HG03571 (cell line): ENCODE measurements at regions not wholly inside any gene's neighbourhood (a gene's known extent, or its start where the extent isn't known, plus 50 kb on each side); places are given as distances from the start of the nearest gene placed in this dataset.

Experiments used
- ATAC-seq: cut with Tn5 transposase; IDR thresholded peaks from one replicate; pipeline ENCODE4 v1.9.1; 2021; ENCODE audit not compliant: unreplicated experiment

DNA sequence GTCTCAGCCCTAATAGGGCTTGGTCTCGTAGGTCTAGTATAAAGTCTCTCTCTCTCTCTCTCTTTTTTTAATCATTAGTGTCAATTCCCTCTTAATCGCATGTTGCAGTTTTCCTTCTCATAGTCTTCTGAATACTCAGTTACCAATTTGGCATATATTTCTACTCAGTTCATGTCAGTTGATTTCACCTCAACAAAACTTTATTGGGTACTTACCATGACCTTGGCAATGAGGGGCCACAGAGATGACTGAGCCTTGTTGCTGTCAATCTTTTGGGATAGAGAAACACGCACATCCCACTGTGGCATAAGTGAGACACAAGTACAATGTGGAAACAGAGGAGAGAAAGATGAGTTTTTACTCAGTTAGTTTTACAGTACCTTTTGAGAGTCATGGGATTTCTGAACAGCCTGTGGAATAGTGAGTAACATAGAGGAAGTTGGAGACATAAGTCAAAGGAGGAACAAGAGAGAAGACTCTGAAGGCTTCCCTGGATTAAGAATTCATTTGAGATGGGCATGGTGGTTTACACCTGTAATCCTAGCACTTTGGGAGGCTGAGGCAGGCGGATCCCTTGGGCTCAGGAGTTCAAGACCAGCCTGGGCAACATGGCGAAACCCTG is 150.2 kb upstream of the CBLB start:
- ATAC-seq, result no peak

DNA sequence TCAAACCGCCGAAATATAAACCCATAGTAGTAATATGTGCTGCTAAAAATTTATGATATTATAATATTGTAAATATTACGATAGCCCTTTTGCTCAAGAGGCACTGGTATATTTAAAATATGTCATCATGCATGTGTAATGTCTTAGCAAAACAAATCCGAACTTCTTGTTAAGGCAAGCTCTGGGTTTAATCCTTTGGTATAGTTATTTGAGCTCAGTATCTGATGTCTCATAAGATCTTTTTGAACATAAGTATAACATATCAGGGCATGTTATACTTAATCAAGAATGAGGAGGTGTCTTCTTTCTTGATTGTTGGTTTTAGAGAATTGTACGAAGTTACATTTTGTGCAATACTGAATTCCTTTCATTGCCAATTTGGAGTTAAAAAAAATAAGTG is 154.1 kb upstream of the CBLB start:
- no peak for ATAC-seq

DNA sequence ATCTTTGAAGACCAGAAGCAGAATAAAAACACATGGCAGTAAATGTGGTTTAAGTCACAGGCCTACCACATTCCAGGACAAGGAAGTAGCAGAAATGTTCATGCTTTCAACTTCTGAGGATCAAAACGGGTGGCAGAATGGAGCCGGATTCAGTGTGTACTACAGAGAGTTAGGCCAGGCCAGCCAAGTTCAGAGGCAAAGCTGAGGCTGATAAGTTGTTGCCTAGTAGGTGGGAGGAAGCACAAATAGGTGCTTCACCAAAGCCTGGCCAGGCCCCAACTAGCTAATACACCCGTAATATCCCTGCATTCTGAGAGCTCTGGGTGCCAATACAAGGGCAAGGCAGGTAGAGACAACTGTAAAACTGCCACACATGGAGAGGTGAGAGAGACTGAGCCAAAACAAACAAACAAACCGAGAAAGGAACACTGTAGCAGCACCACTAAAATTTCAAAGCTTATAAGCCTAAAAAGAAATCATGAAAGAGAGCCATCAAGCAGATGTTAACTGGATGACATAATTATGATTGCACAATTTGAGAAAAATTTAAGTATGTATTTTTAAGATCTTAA is 156.4 kb upstream of the CBLB start:
- ATAC-seq, result no peak

DNA sequence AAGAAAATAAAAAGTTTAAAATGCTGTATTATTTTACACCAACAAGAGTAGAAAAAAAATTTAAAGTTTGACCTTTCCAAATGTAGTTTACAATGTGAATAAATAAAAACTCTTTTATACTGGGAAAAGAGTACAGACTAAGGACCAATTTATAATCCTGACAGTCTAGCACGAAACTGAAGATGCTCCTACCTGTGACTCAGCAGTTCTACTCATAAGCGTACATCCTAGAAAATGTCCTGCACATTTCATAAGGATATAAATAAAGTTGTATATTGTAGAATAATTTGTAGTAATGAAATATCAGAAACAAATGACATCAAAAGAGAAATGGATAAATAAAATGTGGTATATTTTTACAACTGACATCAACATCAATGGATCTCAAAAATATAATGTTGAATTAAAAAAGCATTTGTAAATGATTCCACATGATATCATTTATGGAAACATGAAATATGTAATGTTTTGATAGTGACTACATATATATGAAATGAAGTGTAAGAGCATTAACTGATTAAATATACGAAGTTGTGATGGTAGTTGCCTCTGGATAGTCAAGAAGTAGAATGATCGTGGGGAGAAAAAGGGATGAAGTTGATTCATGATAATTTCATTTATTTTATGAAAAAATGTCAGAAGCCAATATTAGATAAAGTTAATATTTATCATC is 161.3 kb upstream of the CBLB start:
- no peak for ATAC-seq

DNA sequence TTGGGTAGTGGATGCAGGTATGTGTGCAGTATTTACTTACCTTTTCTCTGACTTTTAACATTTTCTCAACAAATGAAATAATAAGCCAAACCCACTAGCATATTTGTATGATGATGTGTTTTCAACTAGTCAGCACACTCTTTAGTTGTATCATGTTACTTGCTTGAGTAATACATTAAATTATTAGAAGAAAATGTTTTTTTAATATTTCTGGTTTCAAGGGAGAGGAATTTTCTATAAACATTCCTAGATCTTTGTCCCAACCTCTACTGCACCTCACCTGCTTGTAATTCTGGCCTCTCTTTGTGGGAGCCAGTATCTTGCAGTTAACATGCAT is 161.8 kb upstream of the CBLB start:
- no peak for ATAC-seq

DNA sequence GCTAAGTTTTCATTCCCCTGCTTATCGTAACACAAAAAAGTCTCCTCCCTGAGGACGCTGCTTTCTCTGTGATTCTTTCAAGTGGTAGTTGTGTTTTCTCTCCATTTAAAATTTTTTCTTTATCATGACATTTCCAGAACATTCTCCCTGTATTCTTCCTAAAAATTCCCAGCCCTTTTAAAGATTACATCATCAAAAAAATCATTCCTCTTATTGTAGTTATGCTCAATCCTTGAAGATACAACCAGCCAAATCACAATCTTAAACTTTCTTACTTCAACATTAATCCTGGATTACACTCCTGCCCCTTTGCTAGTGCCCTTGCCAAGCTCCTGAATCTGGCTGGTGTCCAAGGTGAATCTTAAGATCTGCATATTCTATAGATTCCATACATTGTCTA is 163.7 kb upstream of the CBLB start:
- no peak for ATAC-seq

DNA sequence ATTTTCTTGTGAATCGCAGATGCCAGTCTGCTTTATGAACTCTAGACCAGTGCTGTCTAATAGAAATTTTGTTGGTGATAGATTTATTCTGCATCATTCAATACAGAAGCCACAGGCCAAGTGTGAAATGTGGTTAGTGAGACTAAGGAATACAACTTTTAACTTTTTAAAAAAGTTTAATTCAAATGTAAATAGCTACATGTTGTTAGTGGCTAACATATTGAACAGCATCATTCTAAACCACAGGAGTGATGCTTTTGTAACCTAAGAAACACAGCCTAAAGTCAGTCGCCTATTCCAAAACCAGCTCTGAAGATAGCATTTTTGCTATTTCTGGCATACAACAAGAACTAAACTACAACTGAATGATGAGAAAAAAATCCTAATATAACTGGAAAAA is 164.8 kb upstream of the CBLB start:
- ATAC-seq, result no peak

GRCh38 chr3:106034313-106034712 is 165.5 kb upstream of the CBLB start:
- no peak for ATAC-seq

DNA sequence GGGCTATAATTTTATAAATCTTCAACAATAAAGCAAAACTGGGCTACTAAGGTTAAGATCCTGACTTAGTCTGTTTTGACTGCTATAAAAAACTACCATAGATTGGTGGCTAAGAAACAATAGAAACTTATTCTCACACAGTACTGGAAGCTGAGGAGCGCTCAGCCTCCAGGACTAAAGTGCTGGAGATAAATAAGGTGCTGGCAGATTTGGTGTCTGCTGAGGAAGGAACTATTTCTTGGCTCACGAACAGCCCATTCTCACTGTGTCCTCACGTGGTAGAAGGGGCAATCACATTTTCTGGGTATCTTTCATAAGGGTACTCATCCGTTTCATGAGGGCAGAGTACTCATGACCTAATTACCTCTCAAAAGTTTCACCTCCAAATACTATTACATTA is 166.8 kb upstream of the CBLB start:
- no peak for ATAC-seq

DNA sequence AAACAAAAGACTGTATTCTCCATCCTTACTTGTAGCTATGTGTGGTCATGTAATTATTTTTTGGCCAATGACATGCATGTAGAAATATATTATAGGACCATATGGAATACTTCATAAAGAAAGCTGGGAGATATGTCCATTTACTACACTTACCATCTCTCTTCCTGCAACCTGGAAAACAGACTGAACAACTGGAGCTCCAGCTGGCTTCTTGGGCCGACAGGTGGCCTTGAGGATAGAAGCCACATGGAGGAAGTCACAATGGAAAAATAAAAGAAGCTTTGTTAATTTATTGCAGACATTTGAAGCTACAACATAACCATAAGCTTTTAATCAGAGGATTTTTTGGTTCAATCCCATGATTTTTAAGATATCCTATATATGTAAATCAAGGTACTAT is 167.9 kb upstream of the CBLB start:
- no peak for ATAC-seq

- no peak for ATAC-seq
Measured at GRCh38 chr3:106047221-106047620, 178.4 kb upstream of the CBLB start.

GRCh38 chr3:106048946-106049481 is 180.2 kb upstream of the CBLB start:
- no peak for ATAC-seq

- no peak for ATAC-seq
Measured at GRCh38 chr3:106049821-106050220, 181.0 kb upstream of the CBLB start.

DNA sequence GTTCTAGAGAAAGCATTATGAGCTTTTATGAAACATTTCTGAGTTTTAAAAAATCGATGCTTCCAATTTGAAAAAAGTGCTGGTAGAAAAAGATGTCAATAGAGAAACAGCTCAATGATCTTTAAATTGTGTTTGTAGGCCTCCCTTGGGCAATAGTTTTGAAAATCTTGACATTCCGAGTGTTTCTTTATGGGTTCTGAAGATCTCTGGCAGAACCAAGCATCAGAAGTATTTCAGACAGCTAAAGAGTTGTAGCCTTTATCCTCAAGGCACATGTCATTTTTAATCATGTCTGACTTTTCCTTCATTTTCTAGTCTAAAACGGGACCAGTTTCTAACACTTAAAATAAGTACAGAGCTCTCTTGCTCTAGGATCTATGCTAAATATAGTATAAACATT is 188.1 kb upstream of the CBLB start:
- ATAC-seq, result no peak

- ATAC-seq, result no peak
Measured at GRCh38 chr3:106058475-106058874, 189.7 kb upstream of the CBLB start.

DNA sequence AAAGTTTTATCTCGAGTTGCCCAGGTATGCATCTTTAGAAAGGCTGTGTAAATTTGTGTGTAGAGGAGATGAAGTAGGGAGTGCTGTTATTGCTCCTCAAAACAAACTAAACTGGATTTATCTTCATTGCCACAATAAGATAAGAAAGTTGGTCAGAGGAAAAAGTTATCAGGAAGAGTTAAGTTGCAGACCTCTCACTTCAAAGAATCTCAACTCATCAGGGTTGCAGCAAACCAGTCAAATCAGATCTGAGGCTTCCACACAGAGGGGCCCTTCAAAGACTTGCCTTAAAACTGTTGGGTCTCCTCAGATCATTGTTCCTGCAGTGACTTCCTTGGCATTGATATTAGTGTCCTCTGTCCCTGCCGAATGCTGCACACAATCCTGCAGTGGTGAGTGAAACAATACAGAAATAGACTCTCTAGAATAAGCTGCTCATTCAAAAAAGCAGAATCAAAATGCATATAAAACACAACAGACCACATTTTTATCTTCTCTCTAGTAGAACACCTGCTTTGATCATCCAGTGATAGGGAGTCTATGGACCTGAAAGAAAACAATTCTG is 191.2 kb upstream of the CBLB start:
- no peak for ATAC-seq

GRCh38 chr3:106063909-106064308 is 195.1 kb upstream of the CBLB start:
- ATAC-seq, result no peak

DNA sequence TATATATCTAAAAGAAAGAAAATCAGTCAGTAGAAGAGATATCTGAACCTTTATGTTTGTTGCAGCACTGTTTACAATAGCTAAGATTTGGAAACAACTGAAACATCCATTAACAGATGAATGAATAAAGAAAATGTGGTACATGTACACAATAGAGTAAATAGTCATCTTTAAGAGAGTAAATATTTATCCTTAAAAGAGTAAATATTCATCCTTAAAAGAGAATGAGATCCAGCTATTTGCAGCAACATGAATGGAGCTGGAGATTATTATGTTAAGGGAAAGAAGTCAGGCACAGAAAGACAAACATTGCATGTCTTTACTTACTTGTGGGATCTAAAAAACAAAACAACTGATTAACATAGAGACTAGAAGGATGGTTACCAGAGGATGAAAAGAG is 197.0 kb upstream of the CBLB start:
- ATAC-seq, result no peak

DNA sequence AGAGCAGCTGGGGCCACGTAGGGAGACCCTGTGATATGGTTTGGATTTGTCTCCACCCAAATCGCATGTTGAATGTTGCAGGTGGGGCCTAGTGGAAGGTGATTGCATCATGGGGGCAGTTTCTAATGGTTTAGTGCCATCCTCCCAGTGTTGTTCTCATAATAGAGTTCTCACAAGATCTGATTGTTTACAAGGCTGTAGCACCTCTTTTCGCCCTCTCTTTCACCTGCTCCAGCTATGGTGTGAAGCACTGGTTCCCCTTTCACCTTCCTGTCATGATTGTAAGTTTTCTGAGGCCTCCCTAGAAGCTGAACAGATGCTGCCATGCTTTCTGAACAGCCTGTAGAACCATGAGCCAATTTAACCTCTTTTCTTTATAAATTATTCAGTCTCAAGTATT is 198.9 kb upstream of the CBLB start:
- ATAC-seq, result no peak

DNA sequence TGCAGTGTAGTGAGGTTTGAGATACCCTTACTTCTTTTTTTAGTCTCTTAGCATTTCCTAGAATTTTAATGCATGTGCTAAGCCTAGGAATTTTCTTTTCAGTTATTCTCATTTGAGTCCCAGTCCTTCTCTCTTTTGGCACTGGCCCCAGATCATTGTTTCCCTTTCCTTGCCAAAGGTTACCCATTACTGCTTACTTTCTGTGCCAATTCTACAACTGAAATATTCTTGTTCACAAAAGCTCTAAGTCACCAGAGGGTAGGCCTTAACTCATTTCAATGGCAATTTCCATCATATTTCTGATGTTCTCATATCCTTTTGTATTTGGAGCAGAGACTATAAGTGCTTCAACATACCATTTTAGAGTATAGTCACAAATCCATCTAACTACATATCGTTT is 199.6 kb upstream of the CBLB start:
- no peak for ATAC-seq

DNA sequence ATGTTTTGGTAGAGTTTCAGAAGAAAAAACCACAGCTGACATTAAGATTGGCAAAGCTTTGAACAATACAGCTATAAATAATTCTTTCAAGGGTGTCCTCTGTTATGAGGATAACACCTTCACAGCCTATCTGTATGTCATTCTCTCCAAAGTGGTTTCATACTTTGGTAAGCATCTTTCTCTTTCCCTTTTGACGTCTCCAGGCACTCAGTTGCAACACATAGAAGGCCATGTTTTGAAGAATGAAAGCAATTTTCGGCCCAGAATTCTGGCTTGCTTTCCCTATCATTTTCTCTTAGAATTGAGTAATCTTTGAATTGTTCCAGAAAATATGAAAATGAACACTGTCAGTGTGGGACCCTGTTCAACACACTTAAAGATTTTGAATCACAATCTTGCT is 200.0 kb upstream of the CBLB start:
- ATAC-seq, result no peak

DNA sequence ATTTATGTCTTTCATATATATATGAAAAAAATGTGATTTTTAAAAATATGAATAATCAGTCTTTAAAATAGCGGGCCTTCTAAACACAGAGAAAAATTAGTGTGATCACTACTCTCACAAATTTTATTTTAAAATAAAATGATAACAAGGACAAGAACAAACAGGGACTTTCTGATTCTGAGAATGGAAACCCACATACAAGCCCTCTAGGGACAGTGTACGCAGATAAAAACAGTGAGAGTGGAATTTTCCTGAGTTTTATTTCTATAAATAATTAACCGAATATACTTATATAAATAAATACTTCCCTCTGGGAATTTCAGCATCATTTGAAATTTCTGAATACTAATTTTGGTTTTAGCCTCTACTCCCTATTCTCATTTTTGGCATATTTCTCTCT is 201.4 kb upstream of the CBLB start:
- no peak for ATAC-seq
